Pons (tissue), 1 donor: ENCODE measurements at regions not wholly inside any gene's neighbourhood (a gene's known extent, or its start where the extent isn't known, plus 50 kb on each side); places are given as distances from the start of the nearest gene placed in this dataset.
A peak's percentile ranks its signal among the peaks of the same experiment; 100 is the strongest.

Experiments used
- DNase-seq: peaks from one replicate; pipeline ENCODE4 v3.0.0-alpha.2; 2016; ENCODE audit warnings: low spot score

DNA sequence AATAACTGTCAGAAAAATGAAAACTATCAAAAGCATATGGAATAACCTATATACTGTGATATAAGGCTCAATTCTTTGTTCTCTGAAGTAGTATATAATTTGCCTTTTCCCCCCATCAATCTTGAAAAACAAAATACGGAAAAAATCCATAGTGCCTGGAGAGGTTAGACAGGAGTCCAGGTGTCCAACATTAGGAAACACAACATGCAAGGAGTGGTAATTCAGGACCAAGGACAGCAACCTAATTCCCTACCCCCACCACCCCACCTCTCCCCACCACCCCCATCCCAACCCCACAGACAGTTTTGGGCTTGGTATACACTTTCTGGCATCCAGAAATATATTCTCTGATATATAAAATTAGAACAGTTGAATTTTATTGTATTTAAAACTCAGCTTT is 55.1 kb upstream of the SLC25A26 start:
- DNase-seq = no peak

- DNase-seq = no peak
Observed at GRCh38 chr3:66164155-66164554, 56.6 kb upstream of the SLC25A26 start.

DNA sequence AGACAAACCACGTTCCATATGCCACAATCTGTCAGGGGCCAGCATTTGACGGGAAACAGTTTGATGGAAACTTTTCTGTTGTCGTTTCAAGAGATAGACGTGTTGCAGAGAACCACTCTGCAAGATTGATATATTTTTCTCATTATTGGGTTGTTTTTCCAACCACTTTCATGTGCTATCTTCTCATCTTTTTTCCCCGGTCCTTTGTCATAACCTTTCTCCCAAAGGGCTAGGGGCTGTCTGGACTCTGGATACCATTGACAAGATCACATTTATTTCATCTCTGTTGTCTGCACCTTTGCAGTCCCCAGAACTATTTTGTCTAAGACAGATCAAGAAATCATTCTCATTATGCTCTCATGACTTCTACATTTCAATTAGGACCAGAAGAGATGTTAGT is 57.6 kb upstream of the SLC25A26 start:
- no peak for DNase-seq

DNA sequence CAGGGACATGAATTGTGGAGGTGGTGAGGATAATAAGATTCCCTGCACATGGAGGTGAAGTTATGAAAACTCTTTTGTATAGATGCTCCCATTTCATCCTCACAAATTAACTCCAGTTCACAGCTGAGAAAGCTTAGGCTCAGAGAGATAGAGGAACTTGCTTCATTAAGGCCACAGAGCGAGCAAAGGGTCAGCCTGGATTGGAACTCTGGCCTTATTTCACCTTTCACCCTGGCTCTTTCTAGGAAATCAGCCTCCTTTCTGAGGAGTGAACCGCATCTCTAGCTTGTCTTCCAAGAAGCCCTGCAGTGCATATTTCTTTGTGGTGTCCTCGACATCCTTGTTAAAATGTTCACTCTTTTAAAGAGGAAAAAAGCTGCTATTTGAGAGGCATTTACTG is 58.0 kb upstream of the SLC25A26 start:
- DNase-seq = no peak

GRCh38 chr3:66158933-66159683 is 61.7 kb upstream of the SLC25A26 start:
- DNase-seq = no peak

GRCh38 chr3:66154444-66154861 is 66.3 kb upstream of the SLC25A26 start:
- DNase-seq = no peak

DNA sequence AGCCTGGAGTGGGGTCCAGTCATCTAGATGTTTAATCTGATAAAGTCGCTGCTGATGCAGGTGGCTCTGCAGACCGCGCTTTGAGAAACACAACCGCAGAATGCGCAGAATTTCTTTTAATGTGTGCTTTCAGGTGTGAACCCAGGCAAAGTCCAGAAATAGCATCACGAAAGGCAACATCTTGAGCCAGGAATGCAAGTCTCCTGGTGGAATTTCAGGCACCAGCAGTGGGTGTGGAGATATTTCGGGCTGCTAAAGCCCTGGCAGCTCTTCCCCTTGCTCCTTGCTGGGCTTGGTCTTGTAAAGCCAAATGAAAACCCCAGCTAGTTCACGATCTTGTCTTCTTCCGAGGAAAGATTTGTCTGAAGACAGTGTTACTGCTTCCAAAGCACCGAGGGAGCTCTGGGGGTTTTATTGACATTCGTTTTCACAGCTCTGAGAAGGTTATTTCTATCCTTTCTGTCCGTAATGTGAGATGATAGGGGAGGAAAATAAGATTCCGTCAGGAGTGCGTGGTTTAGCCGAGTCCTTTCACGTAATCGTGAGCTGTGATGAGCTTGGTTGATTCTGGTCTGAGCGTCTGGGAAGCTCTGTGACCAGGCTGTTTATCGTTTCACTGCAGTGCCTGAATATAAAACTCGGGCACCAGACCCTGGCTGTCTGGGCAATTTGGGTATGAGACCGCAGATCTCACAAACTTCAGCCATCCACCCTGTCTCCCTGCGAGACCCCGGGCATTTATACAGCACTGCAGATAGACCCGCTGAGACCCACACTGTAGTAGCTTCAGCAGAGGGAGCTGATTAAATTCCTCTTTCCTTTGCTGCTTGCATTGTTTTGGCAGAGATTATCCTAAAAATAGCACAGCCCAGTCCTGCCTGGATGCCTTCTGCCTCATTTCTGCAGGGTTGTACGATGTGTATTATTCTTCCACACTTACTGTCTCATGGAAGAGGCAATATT is 67.0 kb upstream of the SLC25A26 start:
- DNase-seq = peak; percentile 17

- DNase-seq = no peak
Observed at GRCh38 chr3:66152336-66152735, 68.5 kb upstream of the SLC25A26 start.

DNA sequence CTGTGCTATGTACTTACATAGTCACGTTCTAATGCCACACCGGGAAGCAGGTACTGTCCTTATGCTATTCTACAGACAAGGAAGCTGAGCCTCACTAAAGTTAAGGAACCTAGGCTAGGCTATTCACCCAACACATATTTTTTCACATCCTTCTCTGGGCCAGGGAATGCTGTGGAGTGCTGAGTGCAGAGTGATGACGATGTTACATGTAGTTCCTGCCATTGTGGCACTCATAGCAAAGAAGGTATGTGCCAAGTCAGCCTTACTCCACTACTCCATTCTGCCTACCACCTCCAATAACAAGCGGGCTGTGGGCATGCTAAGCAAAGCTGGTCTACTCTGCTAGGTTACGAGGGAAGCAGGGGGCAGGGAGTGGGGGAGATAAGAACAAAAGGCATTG is 69.8 kb upstream of the SLC25A26 start:
- no peak for DNase-seq

GRCh38 chr3:66149269-66149668 is 71.5 kb upstream of the SLC25A26 start:
- DNase-seq = no peak

GRCh38 chr3:66145408-66145733 is 75.4 kb upstream of the SLC25A26 start:
- DNase-seq = no peak

DNA sequence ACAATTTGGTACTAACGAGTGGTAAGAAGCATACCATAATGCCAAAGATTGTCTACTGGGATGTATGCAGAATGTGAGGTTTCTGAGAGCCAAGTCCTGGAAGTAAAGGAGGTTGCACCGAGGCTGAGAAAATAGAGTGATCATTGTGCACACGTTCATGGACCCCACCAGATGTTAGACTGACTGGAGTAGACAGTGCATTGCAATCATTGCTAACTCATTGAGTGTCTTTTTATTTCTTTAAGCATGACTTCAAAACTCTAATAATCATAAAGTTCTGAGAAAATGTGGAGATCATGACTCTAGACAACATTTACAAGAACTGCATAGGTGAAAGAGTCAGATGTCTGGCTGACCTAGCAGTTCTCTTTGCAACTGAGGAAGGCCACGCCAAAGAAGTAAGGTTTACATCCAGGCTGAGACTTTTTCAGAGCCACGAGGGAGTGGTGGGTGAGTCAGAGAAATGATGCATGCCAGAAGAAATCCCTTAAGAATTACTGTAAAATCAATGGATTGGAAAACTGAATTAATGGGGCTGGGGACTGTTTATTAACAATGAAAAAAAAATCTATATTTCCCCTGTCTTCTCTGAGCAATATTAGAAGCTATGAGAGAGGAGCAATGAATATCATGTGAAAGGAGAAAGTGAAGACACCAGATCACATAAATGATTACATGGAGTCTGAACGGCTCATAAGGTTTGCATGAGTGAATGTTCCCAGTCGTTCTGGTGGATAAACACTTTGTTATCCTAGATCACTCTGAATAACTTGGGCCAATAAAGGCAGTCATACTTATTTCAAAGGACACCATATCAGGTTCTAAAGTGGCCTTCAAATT is 76.0 kb upstream of the SLC25A26 start:
- no peak for DNase-seq

DNA sequence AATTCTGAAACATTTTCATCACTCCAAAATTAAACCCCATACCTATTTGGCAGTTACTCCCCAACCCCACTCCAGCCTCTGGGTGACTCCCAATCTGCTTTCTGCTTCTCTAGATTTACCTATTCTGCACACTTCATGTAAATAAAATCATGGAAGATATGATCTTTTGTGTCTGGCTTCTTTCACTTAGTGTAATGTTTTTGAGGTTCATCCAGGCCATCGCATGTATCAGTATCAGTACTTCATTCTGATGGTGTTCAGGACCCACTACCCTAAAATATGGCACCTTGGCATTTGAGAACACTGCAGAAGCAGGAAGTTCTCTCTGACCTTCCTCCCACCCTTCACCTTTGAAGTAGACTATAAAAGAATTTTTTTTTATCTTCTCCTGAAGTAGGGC is 78.7 kb upstream of the SLC25A26 start:
- no peak for DNase-seq

- no peak for DNase-seq
Observed at GRCh38 chr3:66140743-66141372, 79.9 kb upstream of the SLC25A26 start.

DNA sequence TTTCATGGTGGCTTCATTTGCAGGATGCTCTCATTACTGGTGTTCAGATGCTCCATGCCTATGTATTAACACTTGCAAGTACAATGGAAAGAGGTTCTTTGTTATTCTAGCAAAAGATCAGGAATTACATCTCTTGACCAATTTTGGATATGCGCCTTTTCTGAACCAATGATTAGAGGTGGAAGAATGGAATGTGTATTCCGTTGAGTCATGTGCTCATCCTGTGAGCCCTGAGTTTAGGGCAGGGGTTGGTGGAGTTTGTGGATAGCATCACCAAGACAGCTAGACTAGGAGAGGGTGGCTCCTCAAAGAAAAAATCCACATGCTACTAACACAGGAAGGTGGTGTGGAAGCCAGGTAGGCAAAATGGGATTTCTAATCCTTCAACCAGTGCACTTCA is 80.7 kb upstream of the SLC25A26 start:
- DNase-seq = no peak

DNA sequence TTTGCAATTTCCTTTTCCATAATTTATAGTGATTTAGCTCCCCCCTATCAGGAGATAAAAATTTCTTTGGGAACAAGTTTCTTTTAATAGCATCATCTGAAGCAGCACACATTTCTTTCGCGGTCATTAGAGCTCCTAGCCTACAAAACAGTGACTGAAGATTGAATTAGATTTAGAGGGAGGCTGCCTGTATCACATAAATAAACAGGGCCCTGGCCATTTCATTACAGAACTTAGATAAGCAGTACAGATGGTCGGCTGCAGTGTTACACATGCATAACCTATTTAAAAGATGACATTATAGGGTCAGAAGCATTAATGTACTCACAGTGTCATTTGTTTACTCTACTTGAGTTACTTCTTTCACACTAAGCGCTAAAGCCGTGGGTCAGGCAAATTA is 81.4 kb upstream of the SLC25A26 start:
- DNase-seq = no peak

DNA sequence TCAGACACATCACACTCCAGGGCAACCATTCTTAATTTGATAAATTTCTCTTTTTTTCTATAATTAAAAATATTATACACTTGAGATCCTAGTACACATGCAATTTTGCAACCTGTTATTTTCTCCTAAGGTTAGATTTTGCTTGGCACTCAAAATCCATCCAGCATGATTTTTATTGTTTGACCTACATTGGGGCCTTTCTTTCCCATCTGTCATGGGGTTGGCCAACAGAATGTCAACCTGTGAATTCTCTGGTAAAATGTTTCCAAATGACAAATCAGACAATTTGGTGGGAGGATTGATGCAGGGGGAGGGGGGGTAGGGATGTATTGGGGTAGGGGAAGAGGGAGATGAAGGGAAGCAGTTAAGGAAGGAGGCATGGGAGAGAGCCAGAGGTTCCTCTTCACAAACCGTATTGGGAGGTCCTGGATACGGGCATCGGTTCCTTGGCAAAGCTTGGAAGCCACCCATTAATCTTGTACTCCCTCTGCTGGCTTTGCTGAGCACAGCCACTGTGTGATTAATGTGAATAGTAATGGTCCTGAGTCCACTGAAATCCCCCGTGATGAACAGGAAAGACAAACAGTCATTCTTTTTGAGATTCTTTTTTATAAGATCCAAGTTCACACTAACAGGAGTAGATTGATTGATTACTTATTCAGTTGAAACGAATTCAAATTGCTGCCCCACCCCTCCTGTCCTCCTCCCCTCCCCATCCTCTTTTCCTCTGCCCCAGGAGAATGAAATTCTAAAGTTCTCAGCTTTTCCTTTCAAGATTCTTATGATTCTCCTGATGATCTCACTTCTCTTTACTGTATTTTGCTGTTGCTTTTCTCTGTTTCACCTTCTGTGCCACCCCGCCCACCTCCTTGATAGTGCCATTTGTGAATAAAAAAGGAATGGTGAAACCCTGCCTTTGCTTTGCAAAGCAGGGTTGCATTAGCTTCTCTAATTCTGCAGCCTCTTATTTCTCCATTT is 82.2 kb upstream of the SLC25A26 start:
- DNase-seq = peak; percentile 57

GRCh38 chr3:66136597-66136996 is 84.2 kb upstream of the SLC25A26 start:
- no peak for DNase-seq

DNA sequence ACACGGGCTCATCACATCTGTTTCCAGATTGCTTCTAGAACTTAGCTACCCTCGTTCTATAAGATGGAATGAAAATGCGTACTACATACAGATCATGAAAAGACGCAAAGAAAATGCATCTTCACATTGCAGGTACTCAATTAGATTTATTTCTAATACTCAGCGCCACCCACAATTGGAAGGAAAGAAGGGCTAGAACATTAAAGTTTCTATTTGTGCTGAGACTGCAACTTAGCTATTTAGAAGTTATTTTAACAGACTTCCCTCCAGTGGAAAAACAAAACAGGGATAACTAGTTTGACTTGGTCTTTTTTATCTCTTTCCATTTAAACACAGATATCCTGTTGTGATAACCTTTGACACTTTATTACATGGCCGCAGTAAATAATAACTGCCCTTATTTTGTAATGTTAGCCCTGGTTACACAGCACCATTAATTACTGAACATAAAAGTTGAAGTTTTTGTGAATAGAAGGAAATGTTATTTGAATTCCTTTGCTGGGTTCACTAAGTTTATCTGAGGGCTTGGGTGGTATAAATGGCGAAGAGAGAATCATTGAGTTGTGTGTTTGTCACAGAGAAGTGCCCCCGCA is 86.9 kb upstream of the SLC25A26 start:
- no peak for DNase-seq

DNA sequence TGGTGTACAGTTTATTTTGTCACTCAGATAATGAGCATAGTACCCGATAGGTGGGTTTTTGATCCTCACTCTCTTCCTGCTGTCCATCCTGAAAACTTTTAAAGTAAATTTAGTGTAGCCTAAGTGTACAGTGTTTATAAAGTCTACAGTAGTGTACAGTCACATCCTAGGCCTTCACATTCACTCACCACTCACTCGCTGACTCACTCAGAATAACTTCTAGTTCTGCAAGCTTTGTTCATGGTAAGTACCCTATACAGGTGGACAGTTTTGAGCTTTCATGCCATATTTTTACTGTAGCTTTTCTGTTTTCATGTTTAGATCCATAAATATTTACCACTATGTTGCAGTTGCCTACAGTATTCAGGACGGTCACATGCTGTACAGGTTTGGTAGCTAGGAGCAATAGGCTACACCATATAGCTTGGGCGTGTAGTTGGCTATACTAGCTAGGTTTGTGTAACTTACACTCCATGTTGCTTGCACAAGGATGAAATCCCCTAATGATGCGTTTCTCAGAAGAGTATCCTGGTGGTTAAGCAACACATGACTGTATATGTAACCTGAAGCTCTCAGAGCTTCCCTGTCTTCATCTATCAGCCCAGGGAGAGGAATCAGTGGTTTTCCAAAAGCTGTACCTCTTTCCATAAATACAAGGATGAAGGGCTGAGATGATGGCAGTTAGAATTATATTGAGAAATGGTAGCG is 87.6 kb upstream of the SLC25A26 start:
- no peak for DNase-seq
